Mesendoderm (in vitro differentiated cells): ENCODE measurements at regions not wholly inside any gene's neighbourhood (a gene's known extent, or its start where the extent isn't known, plus 50 kb on each side); places are given as distances from the start of the nearest gene placed in this dataset.

ENCODE experiments used
- DNase-seq: peaks from one replicate; pipeline ENCODE4 v3.0.0; 2013
- H2AK5ac ChIP-seq: 2 replicates; pipeline ENCODE4 v1.6.1; 2013; ENCODE audit warnings: low read length, inconsistent platforms
- H2BK120ac ChIP-seq: 2 replicates; pipeline ENCODE4 v1.6.1; 2013; ENCODE audit warnings: low read depth, mild to moderate bottlenecking, low read length, moderate library complexity, mixed read lengths
- H2BK15ac ChIP-seq: replicated peaks from 2 replicates; pipeline ENCODE4 v1.6.1; 2013; ENCODE audit warnings: low read depth, mild to moderate bottlenecking, moderate library complexity
- H2BK5ac ChIP-seq: 2 replicates; pipeline ENCODE4 v1.6.1; 2013; ENCODE audit warnings: low read length, inconsistent platforms
- H3K18ac ChIP-seq: 2 replicates; pipeline ENCODE4 v1.6.1; 2013; ENCODE audit warnings: mild to moderate bottlenecking, low read length, mixed read lengths
- H3K23ac ChIP-seq: one replicate; pipeline ENCODE4 v1.6.1; 2013; ENCODE audit warnings: low read length
- H3K27ac ChIP-seq: 2 replicates; pipeline ENCODE4 v1.5.1; 2013; ENCODE audit warnings: low read depth, mild to moderate bottlenecking, inconsistent platforms, low read length, moderate library complexity
- H3K27me3 ChIP-seq: 2 replicates; pipeline ENCODE4 v1.6.1; 2013; ENCODE audit warnings: low read length, control low read depth, mild to moderate bottlenecking, inconsistent platforms; ENCODE audit not compliant: insufficient read depth, poor library complexity
- H3K36me3 ChIP-seq: 2 replicates; pipeline ENCODE4 v1.6.1; 2013; ENCODE audit warnings: low read length, inconsistent platforms; ENCODE audit not compliant: control insufficient read depth, insufficient read depth
- H3K4ac ChIP-seq: one replicate; pipeline ENCODE4 v1.6.1; 2013; ENCODE audit warnings: low read depth, mild to moderate bottlenecking, low read length, moderate library complexity
- H3K4me1 ChIP-seq: 2 replicates; pipeline ENCODE4 v1.6.1; 2013; ENCODE audit warnings: low read depth, low read length, inconsistent platforms; ENCODE audit not compliant: control insufficient read depth
- H3K4me2 ChIP-seq: 2 replicates; pipeline ENCODE4 v1.6.1; 2013; ENCODE audit warnings: low read length
- H3K4me3 ChIP-seq: 2 replicates; pipeline ENCODE4 v1.5.1; 2013; ENCODE audit warnings: mild to moderate bottlenecking, low read length
- H3K56ac ChIP-seq: one replicate; pipeline ENCODE4 v1.6.1; 2013; ENCODE audit warnings: low read length
- H3K79me1 ChIP-seq: 2 replicates; pipeline ENCODE4 v1.6.1; 2013; ENCODE audit warnings: low read length, inconsistent platforms
- H3K79me2 ChIP-seq: 2 replicates; pipeline ENCODE4 v1.6.1; 2013; ENCODE audit warnings: mild to moderate bottlenecking, low read length; ENCODE audit not compliant: control insufficient read depth, insufficient read depth
- H3K9ac ChIP-seq: 2 replicates; pipeline ENCODE4 v1.6.1; 2013; ENCODE audit warnings: low read length, inconsistent platforms
- H4K5ac ChIP-seq: one replicate; pipeline ENCODE4 v1.6.1; 2013; ENCODE audit warnings: low read length
- H4K8ac ChIP-seq: one replicate; pipeline ENCODE4 v1.6.1; 2013; ENCODE audit warnings: low read depth, mild to moderate bottlenecking, control low read depth, low read length, moderate library complexity
- WGBS: extraction: QIAGEN DNeasy Blood & Tissue Kit; methylation state at CpG from one replicate; pipeline ENCODE4 v1.1.7; 2013; ENCODE audit warnings: low lambda C conversion rate, missing lambda C conversion rate; ENCODE audit not compliant: insufficient coverage; ENCODE audit errors: extremely low coverage; 5-methylcytosine and 5-hydroxymethylcytosine counted together

- H3K9ac ChIP-seq: no peak overlapping the region
- H3K56ac ChIP-seq: no peak overlapping the region
- no CpG with 5 or more reads among the region's 4 CpGs for WGBS
- H4K8ac ChIP-seq: no peak overlapping the region
- no peak overlapping the region for H3K4ac ChIP-seq
- H3K79me1 ChIP-seq: no peaks in the 10 kb centered on the region
- H2BK120ac ChIP-seq: no peak overlapping the region
- no peaks in the 10 kb centered on the region for H3K4me1 ChIP-seq
- no peaks in the 10 kb centered on the region for H3K27me3 ChIP-seq
- H3K4me2 ChIP-seq: no peak overlapping the region
- no peaks in the 10 kb centered on the region for H3K79me2 ChIP-seq
- H4K5ac ChIP-seq: no peak overlapping the region
- H3K36me3 ChIP-seq: no peaks in the 10 kb centered on the region
- DNase-seq: no peak
- no peak overlapping the region for H3K18ac ChIP-seq
- H3K4me3 ChIP-seq: no peak overlapping the region
- H3K27ac ChIP-seq: no peak overlapping the region
- H3K23ac ChIP-seq: no peak overlapping the region
- H2AK5ac ChIP-seq: no peak overlapping the region
- H2BK15ac ChIP-seq: no peak overlapping the region
- H2BK5ac ChIP-seq: no peak overlapping the region
These were observed 185.4 kb downstream of the TTLL7 start for GRCh38 chr1:83813576-83813975.

GRCh38 chr1:83810144-83810543, 188.8 kb downstream of the TTLL7 start:
- Histone ChIP-seq H3K79me2 (no peaks in the 10 kb centered on the region), H3K18ac (no peak overlapping the region), H3K4me2 (no peak overlapping the region), H2AK5ac (no peak overlapping the region), H3K4me3 (no peak overlapping the region), H3K4ac (no peak overlapping the region), H3K36me3 (no peaks in the 10 kb centered on the region), H3K56ac (no peak overlapping the region), H4K8ac (no peak overlapping the region), H2BK5ac (no peak overlapping the region), H3K9ac (no peak overlapping the region), H3K79me1 (no peaks in the 10 kb centered on the region), H4K5ac (no peak overlapping the region), H3K27me3 (no peaks in the 10 kb centered on the region), H3K27ac (no peak overlapping the region), H2BK15ac (no peak overlapping the region), H3K4me1 (no peaks in the 10 kb centered on the region), H2BK120ac (no peak overlapping the region), H3K23ac (no peak overlapping the region)
- no peak for DNase-seq
- WGBS: no CpG with 5 or more reads among the region's 4 CpGs

- no peak overlapping the region for H4K8ac ChIP-seq
- H3K4me2 ChIP-seq: no peak overlapping the region
- H3K27me3 ChIP-seq: no peaks in the 10 kb centered on the region
- H3K23ac ChIP-seq: no peak overlapping the region
- no peak overlapping the region for H3K18ac ChIP-seq
- H2BK15ac ChIP-seq: no peak overlapping the region
- no peak overlapping the region for H2BK5ac ChIP-seq
- no peak overlapping the region for H2AK5ac ChIP-seq
- no peak overlapping the region for H3K4ac ChIP-seq
- H2BK120ac ChIP-seq: no peak overlapping the region
- H3K79me1 ChIP-seq: no peaks in the 10 kb centered on the region
- no peak overlapping the region for H4K5ac ChIP-seq
- no peak for DNase-seq
- no peak overlapping the region for H3K56ac ChIP-seq
- no peaks in the 10 kb centered on the region for H3K4me1 ChIP-seq
- H3K79me2 ChIP-seq: no peaks in the 10 kb centered on the region
- no peak overlapping the region for H3K9ac ChIP-seq
- H3K4me3 ChIP-seq: no peak overlapping the region
- no peak overlapping the region for H3K27ac ChIP-seq
- no peaks in the 10 kb centered on the region for H3K36me3 ChIP-seq
These were observed 190.4 kb downstream of the TTLL7 start for GRCh38 chr1:83808536-83808935.

GRCh38 chr1:83807821-83808220, 191.1 kb downstream of the TTLL7 start:
- H2BK15ac ChIP-seq: no peak overlapping the region
- no peak overlapping the region for H4K5ac ChIP-seq
- no peak overlapping the region for H4K8ac ChIP-seq
- no peaks in the 10 kb centered on the region for H3K4me1 ChIP-seq
- WGBS: no CpG with 5 or more reads among the region's 3 CpGs
- H3K36me3 ChIP-seq: no peaks in the 10 kb centered on the region
- DNase-seq: no peak
- H3K4ac ChIP-seq: no peak overlapping the region
- no peak overlapping the region for H3K18ac ChIP-seq
- no peaks in the 10 kb centered on the region for H3K79me2 ChIP-seq
- no peaks in the 10 kb centered on the region for H3K27me3 ChIP-seq
- no peak overlapping the region for H3K56ac ChIP-seq
- no peak overlapping the region for H2BK120ac ChIP-seq
- no peak overlapping the region for H3K23ac ChIP-seq
- H3K4me3 ChIP-seq: no peak overlapping the region
- no peak overlapping the region for H3K27ac ChIP-seq
- H3K79me1 ChIP-seq: no peaks in the 10 kb centered on the region
- H3K4me2 ChIP-seq: no peak overlapping the region
- no peak overlapping the region for H2BK5ac ChIP-seq
- H3K9ac ChIP-seq: no peak overlapping the region
- no peak overlapping the region for H2AK5ac ChIP-seq

GRCh38 chr1:83807231-83807630, 191.7 kb downstream of the TTLL7 start:
- Histone ChIP-seq H3K23ac (no peak overlapping the region), H3K27ac (no peak overlapping the region), H2BK5ac (no peak overlapping the region), H4K8ac (no peak overlapping the region), H2BK15ac (no peak overlapping the region), H3K79me1 (no peaks in the 10 kb centered on the region), H3K36me3 (no peaks in the 10 kb centered on the region), H2AK5ac (no peak overlapping the region), H3K27me3 (no peaks in the 10 kb centered on the region), H3K4me2 (no peak overlapping the region), H3K4ac (no peak overlapping the region), H2BK120ac (no peak overlapping the region), H4K5ac (no peak overlapping the region), H3K9ac (no peak overlapping the region), H3K4me3 (no peak overlapping the region), H3K79me2 (no peaks in the 10 kb centered on the region), H3K56ac (no peak overlapping the region), H3K18ac (no peak overlapping the region), H3K4me1 (no peaks in the 10 kb centered on the region)
- no CpG with 5 or more reads among the region's 1 CpG for WGBS
- DNase-seq: no peak

GRCh38 chr1:83805921-83806320, 193.0 kb downstream of the TTLL7 start:
- H4K8ac ChIP-seq: no peak overlapping the region
- no peak overlapping the region for H4K5ac ChIP-seq
- H3K4me1 ChIP-seq: no peaks in the 10 kb centered on the region
- H2AK5ac ChIP-seq: no peak overlapping the region
- H3K36me3 ChIP-seq: no peaks in the 10 kb centered on the region
- H3K4me3 ChIP-seq: no peak overlapping the region
- H2BK5ac ChIP-seq: no peak overlapping the region
- no peaks in the 10 kb centered on the region for H3K27me3 ChIP-seq
- H2BK15ac ChIP-seq: no peak overlapping the region
- H3K27ac ChIP-seq: no peak overlapping the region
- no peaks in the 10 kb centered on the region for H3K79me2 ChIP-seq
- no peak overlapping the region for H3K56ac ChIP-seq
- no peaks in the 10 kb centered on the region for H3K79me1 ChIP-seq
- no peak overlapping the region for H3K9ac ChIP-seq
- no peak overlapping the region for H3K18ac ChIP-seq
- no peak overlapping the region for H2BK120ac ChIP-seq
- H3K23ac ChIP-seq: no peak overlapping the region
- H3K4me2 ChIP-seq: no peak overlapping the region
- DNase-seq: no peak
- no peak overlapping the region for H3K4ac ChIP-seq
- no CpG with 5 or more reads among the region's 4 CpGs for WGBS
